ENCODE measurements at regions not wholly inside any gene's neighbourhood (a gene's known extent, or its start where the extent isn't known, plus 50 kb on each side); places are given as distances from the start of the nearest gene placed in this dataset.

DNA sequence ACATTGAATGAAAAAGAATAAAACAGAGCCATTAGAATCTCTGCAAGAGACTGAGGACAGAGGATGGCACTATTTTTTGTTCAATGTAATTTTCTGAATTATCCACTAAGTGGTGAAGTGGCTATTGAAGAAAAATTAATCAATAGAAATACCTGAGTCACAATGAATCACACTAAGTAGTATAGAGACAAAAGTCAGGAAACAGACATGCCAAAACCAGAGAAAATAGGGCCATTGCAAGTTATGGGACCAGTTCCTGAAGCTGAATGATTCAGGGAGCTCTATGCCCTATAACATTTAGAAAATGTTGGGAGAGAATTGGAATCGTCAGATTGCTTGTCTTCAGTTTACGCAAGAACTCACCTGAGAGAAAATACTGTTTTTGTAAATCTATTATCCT is 1103.2 kb upstream of the ALCAM start:
- TF ChIP-seq, protein P1, sequence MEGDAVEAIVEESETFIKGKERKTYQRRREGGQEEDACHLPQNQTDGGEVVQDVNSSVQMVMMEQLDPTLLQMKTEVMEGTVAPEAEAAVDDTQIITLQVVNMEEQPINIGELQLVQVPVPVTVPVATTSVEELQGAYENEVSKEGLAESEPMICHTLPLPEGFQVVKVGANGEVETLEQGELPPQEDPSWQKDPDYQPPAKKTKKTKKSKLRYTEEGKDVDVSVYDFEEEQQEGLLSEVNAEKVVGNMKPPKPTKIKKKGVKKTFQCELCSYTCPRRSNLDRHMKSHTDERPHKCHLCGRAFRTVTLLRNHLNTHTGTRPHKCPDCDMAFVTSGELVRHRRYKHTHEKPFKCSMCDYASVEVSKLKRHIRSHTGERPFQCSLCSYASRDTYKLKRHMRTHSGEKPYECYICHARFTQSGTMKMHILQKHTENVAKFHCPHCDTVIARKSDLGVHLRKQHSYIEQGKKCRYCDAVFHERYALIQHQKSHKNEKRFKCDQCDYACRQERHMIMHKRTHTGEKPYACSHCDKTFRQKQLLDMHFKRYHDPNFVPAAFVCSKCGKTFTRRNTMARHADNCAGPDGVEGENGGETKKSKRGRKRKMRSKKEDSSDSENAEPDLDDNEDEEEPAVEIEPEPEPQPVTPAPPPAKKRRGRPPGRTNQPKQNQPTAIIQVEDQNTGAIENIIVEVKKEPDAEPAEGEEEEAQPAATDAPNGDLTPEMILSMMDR (IDR thresholded peaks at IDR 0.05) = no peak
- no peak for TF ChIP-seq POLR2A (IDR thresholded peaks at IDR 0.05)
